GM12878 (cell line): ENCODE measurements at regions not wholly inside any gene's neighbourhood (a gene's known extent, or its start where the extent isn't known, plus 50 kb on each side); places are given as distances from the start of the nearest gene placed in this dataset.

Experiments
- ASH2L ChIP-seq: fragments of 300-600, 200-600 bp; sonication (generic); IDR thresholded peaks from 2 replicates; pipeline ENCODE4 v1.6.1; 2017; ENCODE audit warnings: low read depth, mild to moderate bottlenecking, borderline replicate concordance
- BRCA1 ChIP-seq: IDR thresholded peaks from 2 replicates; pipeline ENCODE4 v1.6.1; 2011; ENCODE audit warnings: low read depth, low read length, improper control_type of control experiment
- CHD2 ChIP-seq: IDR thresholded peaks from 2 replicates; pipeline ENCODE4 v1.6.1; 2011; ENCODE audit warnings: low read depth, low read length, improper control_type of control experiment, borderline replicate concordance
- IRF3 ChIP-seq: fragments of 450-650 bp; IDR thresholded peaks from 2 replicates; pipeline ENCODE4 v1.6.1; 2014; ENCODE audit warnings: mild to moderate bottlenecking
- IRF4 ChIP-seq: IDR thresholded peaks from 2 replicates; pipeline ENCODE4 v1.6.1; 2011; ENCODE audit warnings: low read depth, low read length
- LARP7 ChIP-seq: fragments of 450-650 bp; IDR thresholded peaks from 2 replicates; pipeline ENCODE4 v1.6.1; 2017; ENCODE audit warnings: mild to moderate bottlenecking
- PBX3 ChIP-seq: IDR thresholded peaks from 2 replicates; pipeline ENCODE4 v1.6.1; 2011; ENCODE audit warnings: mild to moderate bottlenecking, low read depth, low read length, moderate library complexity; ENCODE audit not compliant: insufficient replicate concordance
- PML ChIP-seq: IDR thresholded peaks from 2 replicates; pipeline ENCODE4 v1.6.1; 2012; ENCODE audit warnings: low read length, inconsistent platforms
- PRDM15 ChIP-seq: fragments of 450-650 bp; formaldehyde crosslinking; IDR thresholded peaks from 2 replicates; pipeline ENCODE4 v1.4.0; 2020; ENCODE audit warnings: mild to moderate bottlenecking, moderate library complexity
- RAD51 ChIP-seq: fragments of 450-650 bp; IDR thresholded peaks from 2 replicates; pipeline ENCODE4 v1.6.1; 2016; ENCODE audit warnings: moderate library complexity, mild to moderate bottlenecking, inconsistent platforms
- RELA ChIP-seq: fragments of 450-650 bp; IDR thresholded peaks from 2 replicates; pipeline ENCODE4 v1.8.0; 2014; ENCODE audit warnings: borderline replicate concordance; ENCODE audit not compliant: partially characterized antibody
- SMARCA5 ChIP-seq: fragments of 450-650 bp; IDR thresholded peaks from 2 replicates; pipeline ENCODE4 v1.6.1; 2017; ENCODE audit warnings: mild to moderate bottlenecking
- SMC3 ChIP-seq: IDR thresholded peaks from 2 replicates; pipeline ENCODE4 v1.6.1; 2011; ENCODE audit warnings: low read length, improper control_type of control experiment, borderline replicate concordance
- SREBF1 ChIP-seq: IDR thresholded peaks from 2 replicates; pipeline ENCODE4 v1.6.1; 2012; ENCODE audit warnings: mild to moderate bottlenecking, low read length
- STAT1 ChIP-seq: fragments of 450-650 bp; conservative IDR thresholded peaks from 2 replicates; pipeline ENCODE4 v1.6.1; 2014; ENCODE audit warnings: antibody characterized with exemption, mild to moderate bottlenecking
- SUZ12 ChIP-seq: fragments of 200-600 bp; sonication (generic); IDR thresholded peaks from one replicate; pipeline ENCODE4 v1.6.1; 2018; ENCODE audit warnings: antibody characterized with exemption, mild to moderate bottlenecking; ENCODE audit not compliant: unreplicated experiment
- TCF12 ChIP-seq: IDR thresholded peaks from 2 replicates; pipeline ENCODE4 v1.6.1; 2011; ENCODE audit warnings: low read depth, mild to moderate bottlenecking, low read length
- ZNF384 ChIP-seq: IDR thresholded peaks from 2 replicates; pipeline ENCODE4 v1.6.1; 2012; ENCODE audit warnings: low read depth, mild to moderate bottlenecking, low read length, improper control_type of control experiment, borderline replicate concordance
- ZZZ3 ChIP-seq: IDR thresholded peaks from 2 replicates; pipeline ENCODE4 v1.6.1; 2011; ENCODE audit warnings: low read depth; ENCODE audit not compliant: control insufficient read depth, insufficient read length
- TF ChIP-seq, protein P1 (sequence below), 3 experiments: IDR thresholded peaks in 2 of 3; conservative IDR thresholded peaks in 1 of 3; 2 replicates each; pipeline ENCODE4 v1.5.1; 2011; ENCODE audit warnings: low read depth in 3 of 3, low read length in 3 of 3, mild to moderate bottlenecking in 3 of 3, control low read depth in 2 of 3, moderate library complexity in 2 of 3, inconsistent platforms in 1 of 3, mixed read lengths in 1 of 3; ENCODE audit not compliant: control insufficient read depth in 2 of 3, insufficient read depth in 1 of 3; ENCODE audit errors: extremely low read depth in 1 of 3

DNA sequence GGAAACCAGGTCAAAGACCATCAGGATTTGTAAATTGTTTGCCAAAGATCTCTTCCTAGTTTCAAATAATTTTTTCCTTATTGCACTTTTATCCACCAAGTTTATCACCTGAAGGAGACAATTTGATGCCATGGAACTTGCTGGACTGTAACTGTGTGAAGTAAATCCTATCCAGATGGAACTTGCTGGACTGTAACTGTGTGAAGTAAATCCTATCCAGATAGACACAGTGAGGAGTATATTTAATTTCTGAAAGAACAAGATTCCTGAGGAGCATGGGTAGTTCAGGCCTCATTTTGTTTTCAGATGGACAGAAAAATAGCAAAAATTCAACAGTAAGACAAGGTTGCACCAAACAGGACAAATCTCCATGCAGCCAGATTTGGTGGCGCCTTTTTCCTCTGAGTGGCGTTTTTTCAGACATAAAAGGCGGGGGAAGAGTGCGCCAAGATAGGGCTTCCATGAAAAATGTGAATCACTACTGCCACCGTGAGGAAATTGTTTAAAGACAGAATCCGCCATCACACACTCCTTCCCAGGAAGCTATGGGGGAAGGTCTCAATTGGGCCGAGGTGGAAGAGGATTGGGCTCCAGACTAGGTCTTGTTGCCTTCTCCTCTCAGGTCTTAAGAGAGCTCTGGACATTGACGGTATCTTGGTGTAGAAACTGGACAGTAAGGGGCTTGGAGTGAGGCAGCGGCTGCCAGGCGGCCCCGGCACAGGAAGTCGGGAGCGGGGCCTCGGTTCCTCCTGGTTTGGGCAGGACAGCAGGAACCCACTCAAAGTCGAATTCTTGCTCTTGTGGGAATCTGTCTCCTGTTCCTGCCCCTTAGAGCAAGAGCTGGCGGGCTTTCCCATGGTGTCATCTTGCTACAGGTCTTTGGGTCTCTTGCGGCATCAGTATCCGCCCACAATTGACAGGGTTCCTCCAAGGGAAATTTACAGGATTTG is 234.7 kb downstream of the OR13H1 start (continued):
- TF ChIP-seq PML (no peak), TCF12 (no peak), ASH2L (no peak), PBX3 (no peak), CHD2 (0 out of 2 replicates have a peak, but pooled peaks have one; percentile 51), ZNF384 (peak; percentile 100), ZZZ3 (no peak), IRF4 (no peak), BRCA1 (no peak), SMARCA5 (no peak), STAT1 (no peak), RAD51 (no peak), SMC3 (peak; percentile 42; the same call in 1 of the 2 replicates), LARP7 (no peak), SREBF1 (no peak), IRF3 (no peak), RELA (peak; percentile 25), PRDM15 (no peak), SUZ12 (no peak)
- TF ChIP-seq, protein P1, sequence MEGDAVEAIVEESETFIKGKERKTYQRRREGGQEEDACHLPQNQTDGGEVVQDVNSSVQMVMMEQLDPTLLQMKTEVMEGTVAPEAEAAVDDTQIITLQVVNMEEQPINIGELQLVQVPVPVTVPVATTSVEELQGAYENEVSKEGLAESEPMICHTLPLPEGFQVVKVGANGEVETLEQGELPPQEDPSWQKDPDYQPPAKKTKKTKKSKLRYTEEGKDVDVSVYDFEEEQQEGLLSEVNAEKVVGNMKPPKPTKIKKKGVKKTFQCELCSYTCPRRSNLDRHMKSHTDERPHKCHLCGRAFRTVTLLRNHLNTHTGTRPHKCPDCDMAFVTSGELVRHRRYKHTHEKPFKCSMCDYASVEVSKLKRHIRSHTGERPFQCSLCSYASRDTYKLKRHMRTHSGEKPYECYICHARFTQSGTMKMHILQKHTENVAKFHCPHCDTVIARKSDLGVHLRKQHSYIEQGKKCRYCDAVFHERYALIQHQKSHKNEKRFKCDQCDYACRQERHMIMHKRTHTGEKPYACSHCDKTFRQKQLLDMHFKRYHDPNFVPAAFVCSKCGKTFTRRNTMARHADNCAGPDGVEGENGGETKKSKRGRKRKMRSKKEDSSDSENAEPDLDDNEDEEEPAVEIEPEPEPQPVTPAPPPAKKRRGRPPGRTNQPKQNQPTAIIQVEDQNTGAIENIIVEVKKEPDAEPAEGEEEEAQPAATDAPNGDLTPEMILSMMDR (IDR thresholded peaks at IDR 0.05 in 2 of 3, conservative IDR thresholded peaks at IDR 0.05 in 1 of 3; ENCODE audit: control insufficient read depth in 2 of 3, extremely low read depth in 1 of 3, insufficient read depth in 1 of 3, low read depth in 3 of 3, low read length in 3 of 3), result peak in 2 of 3 experiments; percentile 42 to 61; a peak in 3 of 6 replicates
